ENCODE measurements at regions not wholly inside any gene's neighbourhood (a gene's known extent, or its start where the extent isn't known, plus 50 kb on each side); places are given as distances from the start of the nearest gene placed in this dataset.

- no peak for DNase-seq
These were observed 269.0 kb downstream of the SNX10 start for GRCh38 chr7:26560526-26561256.

- DNase-seq: no peak
These were observed 271.2 kb downstream of the SNX10 start for GRCh38 chr7:26562841-26563240.

GRCh38 chr7:26563406-26563805 lies 271.7 kb downstream of the SNX10 start:
- DNase-seq: no peak

- DNase-seq: no peak
These were observed 275.6 kb downstream of the SNX10 start for GRCh38 chr7:26567266-26567665.

- no peak for DNase-seq
These were observed 282.8 kb downstream of the SNX10 start for GRCh38 chr7:26574476-26574875.

GRCh38 chr7:26580064-26580591 lies 284.3 kb downstream of the SKAP2 start:
- DNase-seq: no peak

- no peak for DNase-seq
These were observed 283.7 kb downstream of the SKAP2 start for GRCh38 chr7:26580711-26581110.

GRCh38 chr7:26583094-26583648 lies 281.2 kb downstream of the SKAP2 start:
- DNase-seq: no peak

- DNase-seq: no peak
These were observed 280.1 kb downstream of the SKAP2 start for GRCh38 chr7:26584326-26584725.

- no peak for DNase-seq
These were observed 279.3 kb downstream of the SKAP2 start for GRCh38 chr7:26584987-26585665.

- DNase-seq: no peak
These were observed 276.9 kb downstream of the SKAP2 start for GRCh38 chr7:26587536-26587935.

- no peak for DNase-seq
These were observed 275.9 kb downstream of the SKAP2 start for GRCh38 chr7:26588511-26588910.

GRCh38 chr7:26590709-26591108 lies 273.7 kb downstream of the SKAP2 start:
- no peak for DNase-seq

GRCh38 chr7:26592011-26592410 lies 272.4 kb downstream of the SKAP2 start:
- DNase-seq: no peak

- DNase-seq: no peak
These were observed 271.0 kb downstream of the SKAP2 start for GRCh38 chr7:26593393-26593792.

GRCh38 chr7:26593896-26594295 lies 270.5 kb downstream of the SKAP2 start:
- no peak for DNase-seq

GRCh38 chr7:26594553-26594952 lies 269.8 kb downstream of the SKAP2 start:
- DNase-seq: no peak

- DNase-seq: no peak
These were observed 265.5 kb downstream of the SKAP2 start for GRCh38 chr7:26598867-26599266.

GRCh38 chr7:26599982-26600381 lies 264.4 kb downstream of the SKAP2 start:
- DNase-seq: no peak

GRCh38 chr7:26600411-26600810 lies 264.0 kb downstream of the SKAP2 start:
- no peak for DNase-seq

GRCh38 chr7:26603631-26604030 lies 260.8 kb downstream of the SKAP2 start:
- DNase-seq: no peak

- DNase-seq: no peak
These were observed 256.0 kb downstream of the SKAP2 start for GRCh38 chr7:26608402-26608801.

- no peak for DNase-seq
These were observed 255.3 kb downstream of the SKAP2 start for GRCh38 chr7:26609082-26609481.

- DNase-seq: no peak
These were observed 254.9 kb downstream of the SKAP2 start for GRCh38 chr7:26609532-26609931.
